Erythroblast (primary cell): ENCODE measurements at regions not wholly inside any gene's neighbourhood (a gene's known extent, or its start where the extent isn't known, plus 50 kb on each side); places are given as distances from the start of the nearest gene placed in this dataset.
"Not testable (repeated sequence)": the region's sequence is repeated elsewhere in the genome, so short reads cannot be mapped to it uniquely, and the experiment has no call there.

Experiments
- DNase-seq, 2 experiments: peaks; one replicate each; lab custom pipeline; 2025; lab: John Stamatoyannopoulos, UW
- GATA1 ChIP-seq: IDR thresholded peaks from 2 replicates; pipeline ENCODE4 v1.6.1; 2011; ENCODE audit warnings: low read depth, mild to moderate bottlenecking, control low read depth, low read length, moderate library complexity
- POLR2A ChIP-seq: IDR thresholded peaks from 2 replicates; pipeline ENCODE4 v1.6.1; 2011; ENCODE audit warnings: mild to moderate bottlenecking, low read length

GRCh38 chr11:86176165-86176884, 68.2 kb upstream of the EED start:
- TF ChIP-seq GATA1 (no peak), POLR2A (no peak)

GRCh38 chr11:86175626-86176025, 68.9 kb upstream of the EED start:
- TF ChIP-seq GATA1 (no peak), POLR2A (no peak)

More at GRCh38 chr11:86176165-86176884, 68.2 kb upstream of the EED start:
- peak; percentile 95 to 96 for DNase-seq

GRCh38 chr11:86175191-86175590, 69.4 kb upstream of the EED start:
- DNase-seq, result peak in 1 of 2 experiments; percentile 75
- TF ChIP-seq POLR2A (no peak), GATA1 (no peak)

More at GRCh38 chr11:86175626-86176025, 68.9 kb upstream of the EED start:
- peak in 1 of 2 experiments; percentile 84 for DNase-seq

DNA sequence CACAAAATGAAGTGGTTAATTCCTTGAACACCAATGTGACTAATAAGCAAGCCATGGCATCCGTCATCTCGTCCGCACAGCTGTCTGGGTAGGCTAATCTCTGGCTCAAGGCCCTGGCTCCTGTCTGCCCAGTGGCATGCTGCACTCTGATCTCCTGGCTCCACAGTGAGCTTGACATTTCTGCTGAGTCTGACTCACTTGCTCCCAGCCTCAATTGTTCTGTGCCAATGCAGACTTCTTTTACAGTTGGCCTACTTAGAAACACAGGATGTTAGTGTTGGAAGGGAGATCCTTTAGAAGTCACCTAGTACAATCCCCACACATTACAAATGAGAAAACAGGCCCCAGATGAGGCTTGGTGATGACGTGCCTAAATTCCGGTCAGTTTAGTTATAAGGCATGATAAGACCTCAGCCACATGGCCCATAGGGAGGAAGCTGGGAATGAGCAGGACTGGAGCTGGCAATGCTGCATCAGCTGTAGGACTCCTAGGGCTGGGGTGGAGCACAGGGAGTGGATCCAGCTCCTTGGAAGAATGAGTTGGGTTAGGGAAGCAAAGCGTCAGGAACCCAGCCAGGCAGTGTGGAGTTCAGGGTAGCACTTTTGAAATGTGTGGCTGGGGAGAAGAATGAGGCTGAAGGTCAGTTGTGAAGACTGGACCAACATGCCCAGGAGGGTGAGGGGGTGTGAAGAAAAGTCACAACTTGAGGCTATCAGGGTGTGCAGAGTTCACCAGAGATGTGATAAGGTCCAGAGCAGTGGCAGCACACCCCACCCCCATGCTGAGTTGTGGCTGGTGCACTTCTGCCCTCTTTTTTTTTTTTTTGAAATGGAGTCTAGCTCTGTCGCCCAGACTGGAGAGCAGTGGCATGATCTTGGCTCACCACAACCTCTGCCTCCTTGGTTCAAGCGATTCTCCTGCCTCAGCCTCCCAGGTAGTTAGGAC, 70.2 kb upstream of the EED start:
- peak; percentile 92 to 96 for DNase-seq
- TF ChIP-seq POLR2A (peak; percentile 74), GATA1 (no peak)

DNA sequence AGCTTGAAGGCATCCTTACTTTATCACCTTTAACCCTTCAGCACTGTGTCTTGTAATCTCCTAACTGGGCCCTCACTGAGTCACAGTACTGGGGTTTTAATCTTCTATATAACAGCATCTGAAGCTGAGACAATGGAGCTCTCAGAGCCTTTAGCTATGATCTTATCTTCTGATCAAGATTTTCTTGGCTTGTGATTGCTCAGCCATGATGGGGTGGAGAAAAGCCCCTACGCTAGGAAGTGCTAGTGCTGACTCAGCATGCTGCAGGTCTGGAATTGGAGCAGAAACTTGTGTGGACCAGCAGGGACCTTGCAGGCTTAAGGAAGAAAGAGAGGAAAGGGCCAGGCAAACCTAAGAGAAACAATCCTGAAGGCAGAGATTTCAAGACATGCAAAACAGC, 71.7 kb upstream of the EED start:
- peak; percentile 58 to 61 for DNase-seq

GRCh38 chr11:86171627-86172026, 72.9 kb upstream of the EED start:
- no peak for DNase-seq
- TF ChIP-seq POLR2A (no peak), GATA1 (no peak)

More for the DNA sequence above, 71.7 kb upstream of the EED start:
- TF ChIP-seq POLR2A (no peak), GATA1 (no peak)

DNA sequence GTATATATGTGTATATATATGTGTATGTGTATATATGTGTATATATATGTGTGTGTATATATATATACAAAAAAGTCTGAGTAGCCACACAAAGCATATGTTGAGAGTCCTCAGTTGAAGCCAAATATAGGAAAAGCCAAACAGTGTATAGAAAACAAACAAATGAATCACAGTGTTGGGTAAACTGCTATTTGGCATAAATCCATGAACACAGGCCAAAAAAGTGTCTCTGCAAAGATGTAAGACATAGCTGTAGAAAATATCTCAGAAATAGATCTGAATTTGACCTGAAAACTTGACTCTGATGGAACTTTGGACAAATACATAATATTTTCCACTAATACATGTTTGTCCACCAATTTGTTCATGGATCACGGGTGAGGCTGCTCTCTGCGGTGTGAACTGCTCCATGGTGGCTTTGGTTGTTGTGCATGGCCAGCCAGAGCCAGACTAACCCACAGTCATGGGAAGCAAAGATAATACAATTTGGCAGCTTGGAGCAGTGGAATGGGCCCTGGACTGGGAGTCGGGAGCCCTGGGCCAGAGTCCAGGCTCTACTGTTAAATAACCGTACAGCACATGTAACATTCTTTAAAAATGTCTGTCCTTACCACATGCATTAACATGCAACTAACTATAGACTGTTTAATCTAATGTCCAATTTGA, 76.9 kb upstream of the EED start:
- TF ChIP-seq GATA1 (no peak), POLR2A (no peak)
- peak in 1 of 2 experiments; percentile 51 for DNase-seq

GRCh38 chr11:86166287-86166686, 78.3 kb upstream of the EED start:
- DNase-seq, result not testable (repeated sequence)

DNA sequence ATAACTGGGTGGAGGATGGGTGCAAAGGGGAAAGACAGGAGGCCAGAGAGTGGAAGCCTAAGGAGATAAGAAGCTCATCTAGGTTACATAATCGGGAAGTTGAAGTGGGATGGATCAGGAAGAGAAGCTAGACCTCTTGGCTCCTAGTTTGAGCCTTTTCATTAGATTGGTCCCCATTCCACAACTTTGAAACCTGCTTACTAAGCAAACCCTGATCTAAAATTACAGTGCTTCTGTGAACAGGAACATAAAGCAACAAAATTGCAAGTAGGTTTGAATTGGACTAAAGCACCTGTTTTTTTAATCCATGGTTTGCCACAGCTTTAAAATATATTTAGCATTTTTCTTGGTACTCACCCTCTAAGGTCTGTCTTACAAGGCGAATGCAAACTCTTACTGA, 80.4 kb upstream of the EED start:
- TF ChIP-seq GATA1 (no peak), POLR2A (no peak)
- DNase-seq, result no peak

DNA sequence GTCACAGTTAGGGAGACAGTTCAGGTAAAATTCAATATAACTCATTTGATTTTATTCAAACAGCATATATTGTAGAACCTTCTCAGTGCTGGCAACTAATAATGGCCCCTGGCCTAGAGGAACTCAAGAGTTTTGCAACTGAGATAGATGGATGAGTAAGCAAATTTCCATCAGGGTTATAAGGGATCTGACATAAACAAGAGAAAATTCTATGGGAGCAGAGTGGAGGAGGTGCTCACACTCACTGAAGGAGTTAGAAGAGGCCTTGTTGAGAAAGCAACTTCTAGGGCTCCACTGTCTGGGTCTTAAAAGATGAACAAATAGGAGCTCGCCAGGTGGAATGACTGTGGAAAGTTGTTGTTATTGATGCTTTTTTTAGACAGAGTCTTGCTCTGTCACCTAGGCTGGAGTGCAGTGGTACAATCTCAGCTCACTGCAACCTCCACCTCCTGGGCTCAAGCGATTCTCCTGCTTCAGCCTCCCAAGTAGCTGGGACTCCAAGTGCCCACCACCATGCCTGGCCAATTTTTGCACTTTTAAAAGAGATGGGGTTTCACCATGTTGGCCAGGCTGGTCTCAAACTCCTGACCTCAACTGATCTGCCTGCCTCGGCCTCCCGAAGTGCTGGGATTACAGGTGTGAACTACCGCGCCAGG, 81.2 kb upstream of the EED start:
- peak; percentile 85 to 87 for DNase-seq

- no peak for TF ChIP-seq POLR2A
- no peak for TF ChIP-seq GATA1
- DNase-seq, result peak; percentile 57 to 73
These were observed 82.3 kb upstream of the EED start for GRCh38 chr11:86162239-86162638.

DNA sequence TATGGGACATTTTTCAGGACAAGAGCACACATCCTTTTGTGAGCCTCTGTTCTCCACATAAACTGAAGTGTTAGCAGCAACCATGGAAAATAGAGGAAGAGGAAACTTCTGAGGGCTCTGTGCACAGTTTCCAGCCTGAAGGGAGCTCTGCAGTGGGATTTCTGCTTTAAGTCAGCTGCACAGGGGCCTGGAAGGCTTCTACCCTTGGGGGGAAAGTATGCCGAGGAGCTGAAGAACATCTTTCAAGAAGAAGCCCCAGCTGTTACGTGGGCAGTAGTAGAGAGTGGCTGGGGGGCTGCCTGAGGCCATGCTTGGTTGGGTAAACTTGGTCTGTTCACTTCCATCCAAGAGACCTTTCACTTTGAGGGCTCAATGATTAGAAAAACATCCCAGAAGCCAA, 82.7 kb upstream of the EED start:
- no peak for TF ChIP-seq GATA1
- TF ChIP-seq POLR2A, result no peak
- no peak for DNase-seq

DNA sequence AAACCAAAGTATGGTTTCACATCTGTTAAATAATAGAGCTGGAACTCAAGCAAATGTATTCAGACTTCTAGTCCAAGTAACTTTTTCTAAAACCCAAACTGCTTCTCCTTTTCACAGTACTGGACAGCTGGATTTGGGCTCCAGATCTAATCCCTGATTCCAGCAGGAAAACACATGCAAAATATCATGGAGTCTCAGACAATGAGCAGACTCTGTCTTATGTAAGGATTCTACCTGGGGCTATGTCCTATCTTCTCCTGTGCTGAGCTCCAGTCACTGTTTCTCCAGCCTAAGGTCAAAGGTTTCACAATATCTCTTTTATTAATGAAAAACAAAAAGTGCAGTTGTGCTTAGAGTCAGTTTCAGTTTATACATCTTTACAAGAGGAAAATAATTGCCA, 83.2 kb upstream of the EED start:
- no peak for TF ChIP-seq GATA1
- TF ChIP-seq POLR2A, result no peak

More for the DNA sequence above, 83.2 kb upstream of the EED start:
- DNase-seq, result no peak
